Endothelial cell of umbilical vein (primary cell): ENCODE measurements at regions not wholly inside any gene's neighbourhood (a gene's known extent, or its start where the extent isn't known, plus 50 kb on each side); places are given as distances from the start of the nearest gene placed in this dataset.

Experiments
- BruUV-seq: library from RNA; stranded (reverse); fragments of 400-500 nt; replicated peaks from 2 replicates; lab custom pipeline; 2021; lab: Mats Ljungman, UMichigan
- CTCF ChIA-PET: fragments of 300-600, 350-600 bp; sonication (Branson Sonifier 250); formaldehyde crosslinking; loops from one replicate; lab custom pipeline; 2021; ENCODE audit warnings: antibody characterized with exemption, inconsistent platforms; lab: Charles Lee
- POLR2A ChIA-PET: fragments of 300-600, 350-600 bp; sonication (Branson Sonifier 250); formaldehyde crosslinking; loops from one replicate; lab custom pipeline; 2021; ENCODE audit warnings: antibody characterized with exemption, inconsistent platforms; lab: Charles Lee
- DNase-seq: peaks from one replicate; pipeline ENCODE4 v3.0.0-alpha.2; 2011; ENCODE audit warnings: low read depth, low spot score
- FAIRE-seq: peaks from 2 replicates; lab custom pipeline; 2011; peaks lifted over from hg19 to GRCh38; lab: Jason Lieb, UNC
- H2AFZ ChIP-seq: 2 replicates; pipeline ENCODE4 v1.6.0; 2012; ENCODE audit warnings: low read depth, low read length, control low read depth, inconsistent platforms
- H3K27ac ChIP-seq: 2 replicates; pipeline ENCODE4 v1.5.1; 2011; ENCODE audit warnings: low read depth, mild to moderate bottlenecking, control low read depth, low read length, moderate library complexity; ENCODE audit not compliant: insufficient read depth
- H3K27me3 ChIP-seq, 2 experiments: 2 replicates each; pipeline versions ENCODE4 v1.6.0 to v1.6.1; 2011; ENCODE audit warnings: low read length in 2 of 2, mixed read lengths in 1 of 2; ENCODE audit not compliant: control insufficient read depth in 2 of 2, insufficient read depth in 2 of 2
- H3K36me3 ChIP-seq, 2 experiments: 2 replicates in 1 of 2; 3 replicates in 1 of 2; pipeline ENCODE4 v1.5.1; 2011; ENCODE audit warnings: low read length in 2 of 2, mild to moderate bottlenecking in 1 of 2, moderate library complexity in 1 of 2; ENCODE audit not compliant: control insufficient read depth in 2 of 2, insufficient read depth in 2 of 2; ENCODE audit errors: extremely low read depth in 1 of 2
- H3K4me1 ChIP-seq: 3 replicates; pipeline ENCODE4 v1.5.1; 2011; ENCODE audit warnings: mild to moderate bottlenecking, low read length; ENCODE audit not compliant: control insufficient read depth, insufficient read depth; ENCODE audit errors: extremely low read depth
- H3K4me2 ChIP-seq: 2 replicates; pipeline ENCODE4 v1.6.1; 2011; ENCODE audit warnings: low read length, control low read depth, mixed read lengths; ENCODE audit not compliant: insufficient read depth
- H3K4me3 ChIP-seq, 3 experiments: fragments of 200-600 bp in 1 of 3; sonication (generic), shearing (Covaris generic) in 1 of 3; replicated peaks in 1 of 3; 2 replicates each; pipeline ENCODE4 v1.5.1; 2011 to 2016; ENCODE audit warnings: control low read depth in 3 of 3, low read length in 3 of 3, mild to moderate bottlenecking in 2 of 3, inconsistent platforms in 1 of 3, low read depth in 1 of 3, moderate library complexity in 1 of 3; ENCODE audit not compliant: insufficient read depth in 1 of 3
- H3K79me2 ChIP-seq: 2 replicates; pipeline ENCODE4 v1.6.0; 2012; ENCODE audit warnings: low read length, inconsistent platforms; ENCODE audit not compliant: control insufficient read depth, insufficient read depth
- H3K9ac ChIP-seq: replicated peaks from 2 replicates; pipeline ENCODE3; 2011; ENCODE audit warnings: low read length, control low read depth; ENCODE audit not compliant: insufficient read depth; ENCODE audit errors: extremely low read depth
- H3K9me1 ChIP-seq: replicated peaks from 3 replicates; pipeline ENCODE4 v1.6.0; 2011; ENCODE audit warnings: mild to moderate bottlenecking, low read length; ENCODE audit not compliant: control insufficient read depth, insufficient read depth; ENCODE audit errors: extremely low read depth
- H3K9me3 ChIP-seq: replicated peaks from 2 replicates; pipeline ENCODE4 v1.5.1; 2012; ENCODE audit warnings: low read length, inconsistent platforms; ENCODE audit not compliant: control insufficient read depth, insufficient read depth
- H4K20me1 ChIP-seq: replicated peaks from 2 replicates; pipeline ENCODE3; 2011; ENCODE audit warnings: mild to moderate bottlenecking, low read length; ENCODE audit not compliant: control insufficient read depth, insufficient read depth; ENCODE audit errors: extremely low read depth
- CTCF ChIP-seq, 2 donors: IDR thresholded peaks; 1 replicate in 1 of 2; 2 replicates in 1 of 2; pipeline ENCODE4 v1.5.1; 2011; ENCODE audit warnings: low read length in 2 of 2, mild to moderate bottlenecking in 2 of 2, moderate library complexity in 2 of 2, control low read depth in 1 of 2, inconsistent platforms in 1 of 2, low read depth in 1 of 2; ENCODE audit not compliant: insufficient read depth in 1 of 2; ENCODE audit errors: extremely low read depth in 1 of 2
- EZH2 ChIP-seq: IDR thresholded peaks from 2 replicates; pipeline ENCODE4 v1.6.1; 2012; ENCODE audit warnings: borderline replicate concordance, low read depth, mild to moderate bottlenecking, moderate library complexity, low read length, inconsistent platforms; ENCODE audit not compliant: severe bottlenecking
- FOS ChIP-seq: IDR thresholded peaks from 2 replicates; pipeline ENCODE4 v1.6.1; 2011; ENCODE audit warnings: mild to moderate bottlenecking, low read length, moderate library complexity, borderline replicate concordance; ENCODE audit not compliant: insufficient read depth
- GATA2 ChIP-seq: IDR thresholded peaks from 2 replicates; pipeline ENCODE4 v1.7.0; 2011; ENCODE audit warnings: low read depth, mild to moderate bottlenecking, moderate library complexity, mixed read lengths, low read length; ENCODE audit not compliant: insufficient read length, insufficient read depth
- JUN ChIP-seq: IDR thresholded peaks from 2 replicates; pipeline ENCODE4 v1.6.1; 2011; ENCODE audit warnings: borderline replicate concordance, low read depth; ENCODE audit not compliant: insufficient read length, insufficient read depth
- MAX ChIP-seq: IDR thresholded peaks from 2 replicates; pipeline ENCODE4 v1.6.1; 2011; ENCODE audit not compliant: insufficient read depth, insufficient read length
- MYC ChIP-seq: IDR thresholded peaks from one replicate; pipeline ENCODE4 v1.6.1; 2011; ENCODE audit warnings: mild to moderate bottlenecking, low read depth, low read length
- POLR2A ChIP-seq: IDR thresholded peaks from 2 replicates; pipeline ENCODE4 v1.6.1; 2012; ENCODE audit warnings: low read depth, mild to moderate bottlenecking, control low read depth, low read length
- POLR2AphosphoS5 ChIP-seq: IDR thresholded peaks from 2 replicates; pipeline ENCODE4 v1.6.1; 2012; ENCODE audit warnings: low read depth, mild to moderate bottlenecking, control low read depth, low read length, moderate library complexity; ENCODE audit not compliant: insufficient read depth
- dilution Hi-C: fragments of 300-500 bp; cut with MboI; formaldehyde crosslinking; loops from one replicate; pipeline ENCODE4 v1.15.0; 2019; ENCODE audit warnings: low sequenced_read_pairs; ENCODE audit not compliant: extremely low pct_ligation_motif_present
- intact Hi-C: fragments of 100-400 bp; cut with micrococcal nuclease; formaldehyde crosslinking; loops from one replicate; pipeline ENCODE4 v1.10.0; 2022

- TF ChIP-seq JUN: no peak
- TF ChIP-seq POLR2A: no peak
- TF ChIP-seq EZH2: no peak
- no peak for TF ChIP-seq CTCF (IDR thresholded peaks at IDR 0.05; ENCODE audit: extremely low read depth in 1 of 2, insufficient read depth in 1 of 2, low read depth in 1 of 2, low read length in 2 of 2)
- TF ChIP-seq FOS: no peak
- no peak for TF ChIP-seq POLR2AphosphoS5
- no peak for TF ChIP-seq MAX
- TF ChIP-seq GATA2: no peak
- TF ChIP-seq MYC: no peak
- POLR2A ChIA-PET: no interaction called here
- FAIRE-seq (no peak), DNase-seq (no peak)
- no peaks in the 10 kb centered on the region for H3K27me3 ChIP-seq
- no peak overlapping the region for H3K4me2 ChIP-seq
- H3K27ac ChIP-seq: no peak overlapping the region
- dilution Hi-C loops (no loop called here), intact Hi-C loops (no loop called here)
- H4K20me1 ChIP-seq: no peaks in the 10 kb centered on the region
- no peaks in the 10 kb centered on the region for H3K9me1 ChIP-seq
- BruUV-seq: no TSS peak
- H3K79me2 ChIP-seq: no peaks in the 10 kb centered on the region
- no peaks in the 10 kb centered on the region for H3K9me3 ChIP-seq
- CTCF ChIA-PET: no interaction called here
- H2AFZ ChIP-seq: no peak overlapping the region
- no peak overlapping the region for H3K9ac ChIP-seq
- H3K4me1 ChIP-seq: no peaks in the 10 kb centered on the region
- H3K4me3 ChIP-seq: no peak overlapping the region
- no peaks in the 10 kb centered on the region for H3K36me3 ChIP-seq
Observed at GRCh38 chr12:71000255-71000654, 79.7 kb upstream of the PTPRR start.
